SU-DHL-6 (cell line): ENCODE measurements at regions not wholly inside any gene's neighbourhood (a gene's known extent, or its start where the extent isn't known, plus 50 kb on each side); places are given as distances from the start of the nearest gene placed in this dataset.

Source experiments
- H2AFZ ChIP-seq: fragments of 200-600 bp; sonication (generic); 2 replicates; pipeline ENCODE4 v1.6.1; 2014; ENCODE audit warnings: low read depth, mild to moderate bottlenecking, moderate library complexity, mixed read lengths, antibody characterized with exemption, low read length; ENCODE audit not compliant: severe bottlenecking
- H3F3A ChIP-seq: fragments of 200-600 bp; shearing (Covaris generic); 2 replicates; pipeline ENCODE4 v1.6.0; 2016; ENCODE audit warnings: antibody characterized with exemption, mild to moderate bottlenecking; ENCODE audit not compliant: insufficient read depth
- H3K27ac ChIP-seq: fragments of 200-600 bp; sonication (generic); 2 replicates; pipeline ENCODE4 v1.5.1; 2016; ENCODE audit warnings: low read depth, mild to moderate bottlenecking, low read length, moderate library complexity, mixed read lengths
- H3K27me3 ChIP-seq: fragments of 200-600 bp; sonication (generic), shearing (Covaris generic); 2 replicates; pipeline ENCODE4 v1.6.0; 2014; ENCODE audit warnings: mild to moderate bottlenecking, low read length
- H3K36me3 ChIP-seq: fragments of 200-600 bp; sonication (generic); 2 replicates; pipeline ENCODE4 v1.6.1; 2014; ENCODE audit warnings: mild to moderate bottlenecking, low read length, mixed read lengths
- H3K4me2 ChIP-seq: fragments of 300-600, 200-600 bp; shearing (Covaris generic), sonication (generic); 2 replicates; pipeline ENCODE4 v1.6.0; 2014; ENCODE audit warnings: low read length, low read depth, mild to moderate bottlenecking; ENCODE audit not compliant: poor library complexity, severe bottlenecking
- H3K4me3 ChIP-seq: fragments of 200-600 bp; sonication (generic); 2 replicates; pipeline ENCODE4 v1.5.1; 2014; ENCODE audit warnings: antibody characterized with exemption, low read length, mild to moderate bottlenecking, mixed read lengths; ENCODE audit not compliant: insufficient read depth, poor library complexity, severe bottlenecking
- H3K79me2 ChIP-seq: fragments of 200-600 bp; sonication (generic); 2 replicates; pipeline ENCODE4 v1.6.1; 2014; ENCODE audit warnings: mild to moderate bottlenecking, low read length, moderate library complexity; ENCODE audit not compliant: insufficient read depth
- H3K9ac ChIP-seq: fragments of 200-600 bp; sonication (generic); 2 replicates; pipeline ENCODE4 v1.7.0; 2014; ENCODE audit warnings: mild to moderate bottlenecking, low read length
- H3K9me2 ChIP-seq: fragments of 200-600 bp; sonication (generic); replicated peaks from 2 replicates; pipeline ENCODE4 v1.6.1; 2014; ENCODE audit warnings: low read length; ENCODE audit not compliant: insufficient read depth
- H3K9me3 ChIP-seq: fragments of 200-600 bp; sonication (generic); 2 replicates; pipeline ENCODE4 v1.6.1; 2014; ENCODE audit warnings: low read length, mixed read lengths; ENCODE audit not compliant: insufficient read depth
- H4K20me1 ChIP-seq: fragments of 200-600 bp; sonication (generic); 2 replicates; pipeline ENCODE4 v1.6.1; 2014; ENCODE audit warnings: low read depth, mild to moderate bottlenecking, antibody characterized with exemption, low read length, moderate library complexity, mixed read lengths
- CTCF ChIP-seq: fragments of 200-600 bp; sonication (generic); IDR thresholded peaks from one replicate; pipeline ENCODE4 v1.5.1; 2017; ENCODE audit warnings: antibody characterized with exemption, mild to moderate bottlenecking, low read length, moderate library complexity; ENCODE audit not compliant: insufficient read depth, poor library complexity, severe bottlenecking
- EZH2phosphoT487 ChIP-seq: fragments of 200-600 bp; sonication (generic), shearing (Covaris generic); conservative IDR thresholded peaks from 2 replicates; pipeline ENCODE4 v1.6.1; 2018; ENCODE audit warnings: mild to moderate bottlenecking, antibody characterized with exemption, low read length, moderate library complexity, mixed read lengths

GRCh38 chr21:19010996-19011395, 607.4 kb upstream of the TMPRSS15 start:
- no peaks in the 10 kb centered on the region for H3K9me3 ChIP-seq
- TF ChIP-seq EZH2phosphoT487: no peak
- TF ChIP-seq CTCF: no peak
- no peak overlapping the region for H3K9ac ChIP-seq

GRCh38 chr21:19011451-19011850, 607.9 kb upstream of the TMPRSS15 start:
- no peaks in the 10 kb centered on the region for H3K36me3 ChIP-seq
- H2AFZ ChIP-seq: no peak overlapping the region
- no peaks in the 10 kb centered on the region for H3K9me3 ChIP-seq
- H3F3A ChIP-seq: no peaks in the 10 kb centered on the region
- H3K27me3 ChIP-seq: no peaks in the 10 kb centered on the region
- no peak overlapping the region for H3K4me3 ChIP-seq
- no peak overlapping the region for H3K27ac ChIP-seq
- no peak for TF ChIP-seq CTCF
- H3K4me2 ChIP-seq: no peak overlapping the region
- H3K9me2 ChIP-seq: no peaks in the 10 kb centered on the region
- H3K79me2 ChIP-seq: no peaks in the 10 kb centered on the region
- H4K20me1 ChIP-seq: no peaks in the 10 kb centered on the region
- H3K9ac ChIP-seq: no peak overlapping the region

More at GRCh38 chr21:19010996-19011395, 607.4 kb upstream of the TMPRSS15 start:
- no peaks in the 10 kb centered on the region for H3K9me2 ChIP-seq
- H3K36me3 ChIP-seq: no peaks in the 10 kb centered on the region
- H3F3A ChIP-seq: no peaks in the 10 kb centered on the region
- H3K4me2 ChIP-seq: no peak overlapping the region
- no peak overlapping the region for H2AFZ ChIP-seq
- no peak overlapping the region for H3K4me3 ChIP-seq
- H3K27ac ChIP-seq: no peak overlapping the region
- H4K20me1 ChIP-seq: no peaks in the 10 kb centered on the region
- no peaks in the 10 kb centered on the region for H3K27me3 ChIP-seq
- no peaks in the 10 kb centered on the region for H3K79me2 ChIP-seq

GRCh38 chr21:19013916-19014315, 610.3 kb upstream of the TMPRSS15 start:
- H3K9me3 ChIP-seq: no peaks in the 10 kb centered on the region
- no peaks in the 10 kb centered on the region for H3K36me3 ChIP-seq
- no peak for TF ChIP-seq CTCF
- no peak for TF ChIP-seq EZH2phosphoT487

More at GRCh38 chr21:19013916-19014315, 610.3 kb upstream of the TMPRSS15 start:
- no peak overlapping the region for H3K27ac ChIP-seq
- H2AFZ ChIP-seq: no peak overlapping the region
- H3F3A ChIP-seq: no peaks in the 10 kb centered on the region
- no peaks in the 10 kb centered on the region for H3K9me2 ChIP-seq
- no peaks in the 10 kb centered on the region for H3K79me2 ChIP-seq
- H4K20me1 ChIP-seq: no peaks in the 10 kb centered on the region
- H3K4me2 ChIP-seq: no peak overlapping the region
- no peak overlapping the region for H3K4me3 ChIP-seq
- H3K9ac ChIP-seq: no peak overlapping the region
- no peaks in the 10 kb centered on the region for H3K27me3 ChIP-seq
